Vagina (tissue), 2 donors: ENCODE measurements at regions not wholly inside any gene's neighbourhood (a gene's known extent, or its start where the extent isn't known, plus 50 kb on each side); places are given as distances from the start of the nearest gene placed in this dataset.

Experiments
- CTCF ChIP-seq, 3 experiments: fragments of 450-650 bp in 2 of 3; fragments of 200-600 bp in 1 of 3; sonication (generic) in 1 of 3; IDR thresholded peaks; one replicate each; pipeline ENCODE4 v1.5.1; 2017 to 2019; ENCODE audit warnings: antibody characterized with exemption in 3 of 3, mild to moderate bottlenecking in 2 of 3, moderate library complexity in 2 of 3
- POLR2A ChIP-seq, 2 donors: fragments of 450-650 bp; IDR thresholded peaks; one replicate each; pipeline ENCODE4 v1.6.1; 2017; ENCODE audit warnings: antibody characterized with exemption in 2 of 2, mild to moderate bottlenecking in 2 of 2, moderate library complexity in 2 of 2
- POLR2AphosphoS5 ChIP-seq, 2 donors: sonication (generic); formaldehyde crosslinking; IDR thresholded peaks; one replicate each; pipeline ENCODE4 v1.9.0; 2017; ENCODE audit warnings: antibody characterized with exemption in 2 of 2, mild to moderate bottlenecking in 2 of 2, low read depth in 1 of 2; ENCODE audit not compliant: insufficient read depth in 1 of 2

GRCh38 chr3:22098021-22098420, 347.0 kb upstream of the ZNF385D start:
- no peak for TF ChIP-seq POLR2A (IDR thresholded peaks at IDR 0.05)
- TF ChIP-seq CTCF (IDR thresholded peaks at IDR 0.05), result no peak
- TF ChIP-seq POLR2AphosphoS5 (IDR thresholded peaks at IDR 0.05; ENCODE audit: insufficient read depth in 1 of 2, low read depth in 1 of 2), result no peak
